ENCODE measurements at regions not wholly inside any gene's neighbourhood (a gene's known extent, or its start where the extent isn't known, plus 50 kb on each side); places are given as distances from the start of the nearest gene placed in this dataset.

DNA sequence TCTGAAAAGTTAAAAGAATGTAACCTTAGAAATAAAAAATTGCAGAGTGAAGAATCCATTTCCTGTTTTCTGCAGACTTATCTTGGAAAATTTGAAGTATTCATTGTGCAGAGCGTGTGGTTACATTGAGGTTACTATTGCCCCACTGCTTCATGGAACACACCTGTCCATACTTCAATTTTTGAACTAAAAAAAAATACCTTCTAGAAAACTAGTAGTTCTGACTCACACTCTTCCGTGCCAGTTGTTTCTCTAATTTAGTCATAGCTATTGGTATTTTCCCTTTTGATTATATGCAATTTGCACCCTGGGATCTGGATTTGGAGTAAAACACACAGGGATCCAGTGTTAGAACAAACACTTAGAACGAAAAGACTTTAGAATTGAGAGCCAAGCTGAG lies 111.8 kb upstream of the LYSMD4 start:
- H3K4me3 ChIP-seq (ENCODE audit: low read length), result no peak overlapping the region
- H4K20me1 ChIP-seq (ENCODE audit: control insufficient read depth, insufficient read depth, low read depth, low read length), result no peaks in the 10 kb centered on the region
- H3K9me2 ChIP-seq (replicated peaks; ENCODE audit: control insufficient read depth, low read length), result no peaks in the 10 kb centered on the region
- H3K4me1 ChIP-seq (ENCODE audit: control insufficient read depth, low read length), result no peaks in the 10 kb centered on the region
- no peaks in the 10 kb centered on the region for H3F3A ChIP-seq (ENCODE audit: control insufficient read depth, insufficient read depth)
- no peak overlapping the region for H3K4me2 ChIP-seq (ENCODE audit: low read length)
- no peaks in the 10 kb centered on the region for H3K79me2 ChIP-seq (ENCODE audit: control insufficient read depth, low read length)
- no peaks in the 10 kb centered on the region for H3K36me3 ChIP-seq (ENCODE audit: control insufficient read depth, low read length)
- TF ChIP-seq, protein P1, sequence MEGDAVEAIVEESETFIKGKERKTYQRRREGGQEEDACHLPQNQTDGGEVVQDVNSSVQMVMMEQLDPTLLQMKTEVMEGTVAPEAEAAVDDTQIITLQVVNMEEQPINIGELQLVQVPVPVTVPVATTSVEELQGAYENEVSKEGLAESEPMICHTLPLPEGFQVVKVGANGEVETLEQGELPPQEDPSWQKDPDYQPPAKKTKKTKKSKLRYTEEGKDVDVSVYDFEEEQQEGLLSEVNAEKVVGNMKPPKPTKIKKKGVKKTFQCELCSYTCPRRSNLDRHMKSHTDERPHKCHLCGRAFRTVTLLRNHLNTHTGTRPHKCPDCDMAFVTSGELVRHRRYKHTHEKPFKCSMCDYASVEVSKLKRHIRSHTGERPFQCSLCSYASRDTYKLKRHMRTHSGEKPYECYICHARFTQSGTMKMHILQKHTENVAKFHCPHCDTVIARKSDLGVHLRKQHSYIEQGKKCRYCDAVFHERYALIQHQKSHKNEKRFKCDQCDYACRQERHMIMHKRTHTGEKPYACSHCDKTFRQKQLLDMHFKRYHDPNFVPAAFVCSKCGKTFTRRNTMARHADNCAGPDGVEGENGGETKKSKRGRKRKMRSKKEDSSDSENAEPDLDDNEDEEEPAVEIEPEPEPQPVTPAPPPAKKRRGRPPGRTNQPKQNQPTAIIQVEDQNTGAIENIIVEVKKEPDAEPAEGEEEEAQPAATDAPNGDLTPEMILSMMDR (IDR thresholded peaks at IDR 0.05; ENCODE audit: low read depth, low read length, poor library complexity, severe bottlenecking), result no peak
- no peak for TF ChIP-seq EZH2phosphoT487 (IDR thresholded peaks at IDR 0.05; ENCODE audit: borderline replicate concordance, low read length)
- H3K27me3 ChIP-seq (ENCODE audit: control insufficient read depth, low read length), result no peaks in the 10 kb centered on the region
- no peak overlapping the region for H3K27ac ChIP-seq (ENCODE audit: low read depth, low read length)
- no peaks in the 10 kb centered on the region for H3K9me3 ChIP-seq (ENCODE audit: control insufficient read depth, insufficient read depth, low read length)

DNA sequence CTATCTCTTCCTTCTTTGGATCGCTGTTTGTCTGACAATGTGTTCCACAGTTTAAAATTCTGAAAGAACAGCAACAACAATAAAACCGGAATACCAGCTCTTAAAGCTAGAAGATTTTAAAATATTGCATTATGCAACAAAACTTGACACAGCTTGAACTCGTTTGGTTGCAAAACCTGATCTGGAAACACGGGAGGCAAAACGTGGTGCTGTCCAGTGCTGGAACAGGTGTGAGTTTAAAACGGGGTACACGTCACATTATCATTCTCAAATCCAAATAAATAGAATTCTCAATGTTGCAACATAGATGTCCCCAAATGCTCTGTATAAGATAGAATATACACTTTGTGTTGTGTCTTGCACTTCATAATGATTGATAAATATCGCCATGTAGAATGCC lies 110.9 kb upstream of the LYSMD4 start:
- TF ChIP-seq, protein P1 (IDR thresholded peaks at IDR 0.05; ENCODE audit: low read depth, low read length, poor library complexity, severe bottlenecking), result no peak
- no peak for TF ChIP-seq EZH2phosphoT487 (IDR thresholded peaks at IDR 0.05; ENCODE audit: borderline replicate concordance, low read length)
- Histone ChIP-seq H4K20me1 (ENCODE audit: control insufficient read depth, insufficient read depth, low read depth, low read length) (no peaks in the 10 kb centered on the region), H3K9me2 (replicated peaks; ENCODE audit: control insufficient read depth, low read length) (no peaks in the 10 kb centered on the region), H3K27ac (ENCODE audit: low read depth, low read length) (no peak overlapping the region), H3K79me2 (ENCODE audit: control insufficient read depth, low read length) (no peaks in the 10 kb centered on the region), H3K27me3 (ENCODE audit: control insufficient read depth, low read length) (no peaks in the 10 kb centered on the region), H3K9me3 (ENCODE audit: control insufficient read depth, insufficient read depth, low read length) (no peaks in the 10 kb centered on the region), H3F3A (ENCODE audit: control insufficient read depth, insufficient read depth) (no peaks in the 10 kb centered on the region), H3K4me1 (ENCODE audit: control insufficient read depth, low read length) (no peaks in the 10 kb centered on the region), H3K4me2 (ENCODE audit: low read length) (no peak overlapping the region), H3K4me3 (ENCODE audit: low read length) (no peak overlapping the region), H3K36me3 (ENCODE audit: control insufficient read depth, low read length) (no peaks in the 10 kb centered on the region)

DNA sequence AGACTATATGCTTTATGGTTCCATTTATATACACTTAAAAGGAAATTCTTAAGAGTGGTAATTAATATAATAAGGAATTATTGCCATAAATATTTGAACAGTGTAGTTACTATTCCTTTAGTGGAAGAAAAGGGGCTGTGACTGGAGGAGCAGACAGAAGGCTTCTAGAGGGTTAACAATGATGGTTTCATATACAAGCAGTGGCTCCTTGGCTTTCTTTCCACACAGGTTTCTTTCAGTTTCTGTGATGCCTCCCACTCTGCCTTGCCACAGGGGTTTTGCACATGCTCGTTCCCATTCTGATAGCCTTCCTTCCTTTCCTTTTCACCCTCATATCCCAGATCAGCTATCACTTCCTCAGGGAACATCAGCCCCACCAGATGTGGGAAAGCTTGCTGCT lies 108.8 kb upstream of the LYSMD4 start:
- H3K4me1 ChIP-seq (ENCODE audit: control insufficient read depth, low read length), result no peaks in the 10 kb centered on the region
- H3K4me2 ChIP-seq (ENCODE audit: low read length), result no peak overlapping the region
- H3K9me2 ChIP-seq (replicated peaks; ENCODE audit: control insufficient read depth, low read length), result no peaks in the 10 kb centered on the region
- no peaks in the 10 kb centered on the region for H3K9me3 ChIP-seq (ENCODE audit: control insufficient read depth, insufficient read depth, low read length)
- H3K27me3 ChIP-seq (ENCODE audit: control insufficient read depth, low read length), result no peaks in the 10 kb centered on the region
- H3K27ac ChIP-seq (ENCODE audit: low read depth, low read length), result no peak overlapping the region
- no peak for TF ChIP-seq EZH2phosphoT487 (IDR thresholded peaks at IDR 0.05; ENCODE audit: borderline replicate concordance, low read length)
- TF ChIP-seq, protein P1 (IDR thresholded peaks at IDR 0.05; ENCODE audit: low read depth, low read length, poor library complexity, severe bottlenecking), result no peak
- H3F3A ChIP-seq (ENCODE audit: control insufficient read depth, insufficient read depth), result no peaks in the 10 kb centered on the region
- no peaks in the 10 kb centered on the region for H3K79me2 ChIP-seq (ENCODE audit: control insufficient read depth, low read length)
- no peak overlapping the region for H3K4me3 ChIP-seq (ENCODE audit: low read length)
- no peaks in the 10 kb centered on the region for H3K36me3 ChIP-seq (ENCODE audit: control insufficient read depth, low read length)
- no peaks in the 10 kb centered on the region for H4K20me1 ChIP-seq (ENCODE audit: control insufficient read depth, insufficient read depth, low read depth, low read length)
